SK-N-SH treated with all-trans-retinoic acid at 6 μM for 48 hours (cell line): ENCODE measurements at regions not wholly inside any gene's neighbourhood (a gene's known extent, or its start where the extent isn't known, plus 50 kb on each side); places are given as distances from the start of the nearest gene placed in this dataset.
"Not testable (repeated sequence)": the region's sequence is repeated elsewhere in the genome, so short reads cannot be mapped to it uniquely, and the experiment has no call there.

Experiments used
- RARB ChIP-seq: fragments of 250-450 bp; sonication (Bioruptor Pico); IDR thresholded peaks from 2 replicates; pipeline ENCODE4 v1.8.0; 2021; ENCODE audit warnings: mild to moderate bottlenecking, moderate library complexity
- TCF4 ChIP-seq: fragments of 250-450 bp; sonication (Bioruptor Pico); IDR thresholded peaks from 2 replicates; pipeline ENCODE4 v1.8.0; 2021; ENCODE audit warnings: mild to moderate bottlenecking, moderate library complexity, borderline replicate concordance
- ZC3H10 ChIP-seq: fragments of 250-450 bp; sonication (Bioruptor Pico); IDR thresholded peaks from 2 replicates; pipeline ENCODE4 v1.5.1; 2021; ENCODE audit warnings: mild to moderate bottlenecking, moderate library complexity
- ZFP3 ChIP-seq: fragments of 250-450 bp; sonication (Bioruptor Pico); IDR thresholded peaks from 2 replicates; pipeline ENCODE4 v1.5.0; 2020; ENCODE audit warnings: mild to moderate bottlenecking, moderate library complexity
- ZFP30 ChIP-seq: fragments of 450-650 bp; formaldehyde crosslinking; IDR thresholded peaks from 2 replicates; pipeline ENCODE4 v1.5.0; 2022; ENCODE audit warnings: mild to moderate bottlenecking, moderate library complexity
- ZNF565 ChIP-seq: fragments of 450-650 bp; formaldehyde crosslinking; conservative IDR thresholded peaks from 2 replicates; pipeline ENCODE4 v1.5.0; 2020; ENCODE audit warnings: low read depth, mild to moderate bottlenecking, moderate library complexity
- ZNF70 ChIP-seq: fragments of 450-650 bp; formaldehyde crosslinking; IDR thresholded peaks from 2 replicates; pipeline ENCODE4 v1.5.0; 2020; ENCODE audit warnings: mild to moderate bottlenecking, moderate library complexity
- TF ChIP-seq, protein P1 (sequence below): fragments of 250-450 bp; sonication (Bioruptor Pico); IDR thresholded peaks from 2 replicates; pipeline ENCODE4 v1.5.0; 2020; ENCODE audit warnings: mild to moderate bottlenecking, moderate library complexity
- TF ChIP-seq, protein P2 (sequence below): fragments of 250-450 bp; sonication (Bioruptor Pico); IDR thresholded peaks from 2 replicates; pipeline ENCODE4 v1.8.0; 2020; ENCODE audit warnings: mild to moderate bottlenecking, moderate library complexity, borderline replicate concordance

DNA sequence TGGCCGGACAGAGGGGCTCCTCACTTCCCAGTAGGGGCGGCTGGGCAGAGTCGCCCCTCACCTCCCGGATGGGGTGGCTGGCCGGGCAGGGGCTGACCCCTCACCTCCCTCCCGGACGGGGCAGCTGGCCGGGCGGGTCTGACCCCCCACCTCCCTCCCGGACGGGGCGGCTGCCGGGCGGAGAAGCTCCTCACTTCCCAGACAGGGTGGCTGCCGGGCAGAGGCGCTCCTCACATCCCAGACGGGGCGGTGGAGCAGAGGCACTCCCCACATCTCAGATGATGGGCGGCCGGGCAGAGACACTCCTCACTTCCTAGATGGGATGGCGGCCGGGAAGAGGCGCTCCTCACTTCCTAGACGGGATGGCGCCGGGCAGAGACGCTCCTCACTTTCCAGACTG, 927.7 kb upstream of the TPTE start:
- not testable (repeated sequence) for TF ChIP-seq ZC3H10 (CRISPR knock-in tag); ZNF70 (CRISPR knock-in tag); ZFP30 (CRISPR knock-in tag); RARB; ZNF565 (CRISPR knock-in tag); ZFP3 (CRISPR knock-in tag); TCF4 (CRISPR knock-in tag)
- TF ChIP-seq, protein P1, sequence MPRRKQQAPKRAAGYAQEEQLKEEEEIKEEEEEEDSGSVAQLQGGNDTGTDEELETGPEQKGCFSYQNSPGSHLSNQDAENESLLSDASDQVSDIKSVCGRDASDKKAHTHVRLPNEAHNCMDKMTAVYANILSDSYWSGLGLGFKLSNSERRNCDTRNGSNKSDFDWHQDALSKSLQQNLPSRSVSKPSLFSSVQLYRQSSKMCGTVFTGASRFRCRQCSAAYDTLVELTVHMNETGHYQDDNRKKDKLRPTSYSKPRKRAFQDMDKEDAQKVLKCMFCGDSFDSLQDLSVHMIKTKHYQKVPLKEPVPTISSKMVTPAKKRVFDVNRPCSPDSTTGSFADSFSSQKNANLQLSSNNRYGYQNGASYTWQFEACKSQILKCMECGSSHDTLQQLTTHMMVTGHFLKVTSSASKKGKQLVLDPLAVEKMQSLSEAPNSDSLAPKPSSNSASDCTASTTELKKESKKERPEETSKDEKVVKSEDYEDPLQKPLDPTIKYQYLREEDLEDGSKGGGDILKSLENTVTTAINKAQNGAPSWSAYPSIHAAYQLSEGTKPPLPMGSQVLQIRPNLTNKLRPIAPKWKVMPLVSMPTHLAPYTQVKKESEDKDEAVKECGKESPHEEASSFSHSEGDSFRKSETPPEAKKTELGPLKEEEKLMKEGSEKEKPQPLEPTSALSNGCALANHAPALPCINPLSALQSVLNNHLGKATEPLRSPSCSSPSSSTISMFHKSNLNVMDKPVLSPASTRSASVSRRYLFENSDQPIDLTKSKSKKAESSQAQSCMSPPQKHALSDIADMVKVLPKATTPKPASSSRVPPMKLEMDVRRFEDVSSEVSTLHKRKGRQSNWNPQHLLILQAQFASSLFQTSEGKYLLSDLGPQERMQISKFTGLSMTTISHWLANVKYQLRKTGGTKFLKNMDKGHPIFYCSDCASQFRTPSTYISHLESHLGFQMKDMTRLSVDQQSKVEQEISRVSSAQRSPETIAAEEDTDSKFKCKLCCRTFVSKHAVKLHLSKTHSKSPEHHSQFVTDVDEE = not testable (repeated sequence)
- TF ChIP-seq, protein P2, sequence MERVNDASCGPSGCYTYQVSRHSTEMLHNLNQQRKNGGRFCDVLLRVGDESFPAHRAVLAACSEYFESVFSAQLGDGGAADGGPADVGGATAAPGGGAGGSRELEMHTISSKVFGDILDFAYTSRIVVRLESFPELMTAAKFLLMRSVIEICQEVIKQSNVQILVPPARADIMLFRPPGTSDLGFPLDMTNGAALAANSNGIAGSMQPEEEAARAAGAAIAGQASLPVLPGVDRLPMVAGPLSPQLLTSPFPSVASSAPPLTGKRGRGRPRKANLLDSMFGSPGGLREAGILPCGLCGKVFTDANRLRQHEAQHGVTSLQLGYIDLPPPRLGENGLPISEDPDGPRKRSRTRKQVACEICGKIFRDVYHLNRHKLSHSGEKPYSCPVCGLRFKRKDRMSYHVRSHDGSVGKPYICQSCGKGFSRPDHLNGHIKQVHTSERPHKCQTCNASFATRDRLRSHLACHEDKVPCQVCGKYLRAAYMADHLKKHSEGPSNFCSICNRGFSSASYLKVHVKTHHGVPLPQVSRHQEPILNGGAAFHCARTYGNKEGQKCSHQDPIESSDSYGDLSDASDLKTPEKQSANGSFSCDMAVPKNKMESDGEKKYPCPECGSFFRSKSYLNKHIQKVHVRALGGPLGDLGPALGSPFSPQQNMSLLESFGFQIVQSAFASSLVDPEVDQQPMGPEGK (CRISPR knock-in tag) = not testable (repeated sequence)
